ENCODE measurements at regions not wholly inside any gene's neighbourhood (a gene's known extent, or its start where the extent isn't known, plus 50 kb on each side); places are given as distances from the start of the nearest gene placed in this dataset.

DNA sequence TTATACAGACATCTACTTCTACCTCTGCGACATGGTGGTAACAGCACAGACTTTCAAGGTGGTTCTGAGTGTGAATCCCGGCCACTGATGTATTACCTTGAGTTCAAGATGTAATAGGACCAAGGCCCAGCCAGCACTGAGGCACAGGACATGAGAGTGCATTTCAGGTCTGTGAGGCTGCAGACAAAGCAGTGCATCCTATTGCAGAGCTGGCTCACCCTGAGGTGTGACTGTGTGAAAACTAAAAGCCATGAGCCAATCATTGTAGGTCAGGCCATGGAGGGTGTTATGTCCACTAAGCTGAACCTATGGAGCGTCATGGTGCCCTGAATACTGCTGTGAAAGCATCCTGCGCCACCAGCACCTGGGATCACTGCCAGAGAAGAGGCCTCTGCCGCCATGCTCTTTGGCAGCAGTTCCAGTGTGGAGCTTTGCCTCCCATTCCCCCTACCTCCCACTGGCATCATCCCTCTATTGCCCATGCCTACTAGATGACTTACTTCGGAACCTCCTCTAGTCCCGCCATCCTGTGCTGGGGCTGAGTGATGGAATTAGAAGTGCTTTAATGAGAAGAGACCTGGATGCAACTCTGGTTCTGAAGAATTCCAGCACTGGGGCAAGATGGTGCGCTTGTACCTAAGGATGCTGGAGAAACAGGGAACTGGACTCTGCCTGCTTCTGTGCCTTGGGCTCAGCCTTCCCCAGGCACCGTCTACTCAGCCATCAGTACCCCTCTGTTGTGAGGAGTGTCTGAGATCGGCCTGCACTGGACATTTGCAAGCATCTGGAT is 112.0 kb upstream of the RMDN2 start:
- DNase-seq = no peak

DNA sequence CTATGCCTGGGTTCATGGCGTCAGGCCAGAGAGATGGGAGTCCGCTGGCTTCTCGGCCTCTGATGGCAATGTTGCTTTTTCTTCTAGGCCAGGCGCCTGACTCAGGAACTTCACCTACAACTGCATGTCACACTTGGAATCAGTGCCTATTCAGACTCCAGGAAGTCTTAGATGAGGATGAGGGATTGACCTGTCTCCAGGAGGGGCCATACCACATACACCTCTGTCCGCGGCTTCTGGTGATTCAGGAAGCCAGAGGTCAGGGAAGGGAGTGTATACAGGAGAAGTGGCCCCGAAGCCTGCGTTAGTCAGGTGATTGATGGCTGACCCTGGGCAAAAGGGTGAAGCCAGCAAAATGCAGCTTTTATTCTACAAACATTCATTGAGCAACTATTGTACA is 109.1 kb upstream of the RMDN2 start:
- no peak for DNase-seq

GRCh38 chr2:37816686-37817085 is 108.4 kb upstream of the RMDN2 start:
- DNase-seq = no peak

DNA sequence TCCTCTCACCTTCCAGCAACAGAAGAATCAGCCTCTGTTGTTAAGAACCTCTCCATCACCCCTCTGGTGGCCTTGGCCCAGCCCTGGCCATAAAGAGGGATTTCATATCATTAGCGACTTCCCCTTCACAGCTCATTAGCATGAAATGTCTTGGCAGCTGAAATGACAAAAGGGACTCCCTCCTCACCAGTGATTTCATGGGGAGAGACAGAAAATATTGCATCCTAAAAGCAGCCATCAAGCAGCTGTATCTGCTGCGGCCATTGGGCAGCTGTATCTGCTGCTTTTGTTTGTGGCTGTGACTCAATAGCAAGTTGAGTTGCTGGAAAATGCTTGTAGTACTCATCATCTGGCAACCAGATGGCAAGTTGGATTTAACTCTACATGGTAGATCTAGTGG is 105.9 kb upstream of the RMDN2 start:
- no peak for DNase-seq

DNA sequence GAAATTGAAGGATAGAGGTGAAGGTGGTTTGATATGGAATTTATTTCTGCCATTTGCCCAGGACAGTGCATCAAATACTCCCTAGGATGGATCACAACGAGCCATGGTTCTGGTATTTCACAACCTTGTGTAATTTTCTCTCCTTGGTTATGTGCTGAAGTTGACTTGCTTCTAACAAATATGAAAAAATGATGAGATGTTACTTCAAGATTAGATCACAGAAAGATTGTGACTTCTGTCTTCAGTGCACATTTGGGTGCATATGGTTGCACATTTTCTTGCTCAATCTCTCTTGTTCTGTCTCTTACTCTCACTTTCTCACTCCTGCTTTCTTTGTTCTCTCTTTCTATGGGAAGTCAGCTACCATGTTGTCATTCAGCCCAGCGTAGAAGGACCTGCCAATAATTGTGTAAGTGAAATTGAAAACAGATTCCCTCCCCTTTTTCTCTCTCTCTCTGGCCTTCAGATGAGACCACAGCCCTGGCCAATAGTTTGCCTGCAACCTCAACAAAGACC is 104.6 kb upstream of the RMDN2 start:
- no peak for DNase-seq

GRCh38 chr2:37825586-37825985 is 99.5 kb upstream of the RMDN2 start:
- no peak for DNase-seq

- no peak for DNase-seq
These were observed 98.5 kb upstream of the RMDN2 start for GRCh38 chr2:37826611-37827010.

GRCh38 chr2:37827455-37827854 is 97.6 kb upstream of the RMDN2 start:
- no peak for DNase-seq

GRCh38 chr2:37827911-37828511 is 97.1 kb upstream of the RMDN2 start:
- no peak for DNase-seq

- no peak for DNase-seq
These were observed 95.9 kb upstream of the RMDN2 start for GRCh38 chr2:37829202-37829601.

- no peak for DNase-seq
These were observed 95.3 kb upstream of the RMDN2 start for GRCh38 chr2:37829616-37830395.

DNA sequence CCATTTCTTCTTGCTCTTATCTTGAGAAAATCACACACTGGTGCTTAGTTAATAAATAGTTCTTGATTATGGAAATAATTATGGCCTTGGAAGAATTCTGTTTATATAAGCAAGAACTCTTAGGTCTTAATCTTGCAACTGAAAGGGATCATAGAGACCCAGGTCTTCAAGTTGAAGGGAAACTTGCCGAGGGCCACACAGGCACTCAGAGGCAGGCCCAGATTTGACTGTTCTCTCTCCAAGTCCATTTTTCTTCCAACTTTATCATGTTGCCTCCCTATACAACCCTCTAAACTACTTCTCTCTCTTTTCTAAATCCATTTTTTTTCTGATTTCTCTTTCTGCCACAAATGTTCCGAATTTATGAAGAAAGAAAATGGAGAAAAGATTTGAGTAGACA is 94.5 kb upstream of the RMDN2 start:
- no peak for DNase-seq

DNA sequence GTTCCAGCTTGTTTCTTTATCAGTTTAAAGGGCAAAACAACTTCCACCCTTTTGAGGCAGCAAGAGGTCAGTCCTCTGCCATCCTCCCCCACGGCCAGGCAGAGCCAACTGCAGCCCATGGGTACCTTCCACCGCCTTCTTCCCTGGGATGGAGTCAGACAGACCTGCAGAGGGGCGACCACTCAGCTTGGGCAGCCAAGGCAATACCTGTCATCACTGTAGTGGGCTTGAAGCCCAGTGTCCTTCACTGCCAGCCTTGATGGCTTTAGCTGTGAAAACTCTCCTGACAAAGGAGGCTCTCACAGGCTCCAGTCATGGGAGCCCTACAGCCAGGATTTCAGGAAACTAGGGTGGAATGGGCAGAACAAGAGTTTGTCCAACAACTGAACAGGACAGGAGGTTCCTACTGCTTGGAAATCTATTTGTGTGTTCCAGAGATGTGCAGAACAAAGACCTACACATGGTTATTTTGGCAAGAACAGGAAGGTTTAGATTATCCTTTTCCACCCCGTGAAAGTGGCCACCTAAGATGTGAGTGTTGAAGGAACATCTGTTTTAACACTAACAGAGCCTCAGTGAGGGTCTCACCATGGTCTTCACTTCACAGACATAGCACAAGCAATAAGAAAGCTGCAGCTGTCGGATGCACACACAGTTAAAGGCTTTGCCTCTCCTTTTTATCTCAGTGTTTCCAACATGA is 93.9 kb upstream of the RMDN2 start:
- no peak for DNase-seq

DNA sequence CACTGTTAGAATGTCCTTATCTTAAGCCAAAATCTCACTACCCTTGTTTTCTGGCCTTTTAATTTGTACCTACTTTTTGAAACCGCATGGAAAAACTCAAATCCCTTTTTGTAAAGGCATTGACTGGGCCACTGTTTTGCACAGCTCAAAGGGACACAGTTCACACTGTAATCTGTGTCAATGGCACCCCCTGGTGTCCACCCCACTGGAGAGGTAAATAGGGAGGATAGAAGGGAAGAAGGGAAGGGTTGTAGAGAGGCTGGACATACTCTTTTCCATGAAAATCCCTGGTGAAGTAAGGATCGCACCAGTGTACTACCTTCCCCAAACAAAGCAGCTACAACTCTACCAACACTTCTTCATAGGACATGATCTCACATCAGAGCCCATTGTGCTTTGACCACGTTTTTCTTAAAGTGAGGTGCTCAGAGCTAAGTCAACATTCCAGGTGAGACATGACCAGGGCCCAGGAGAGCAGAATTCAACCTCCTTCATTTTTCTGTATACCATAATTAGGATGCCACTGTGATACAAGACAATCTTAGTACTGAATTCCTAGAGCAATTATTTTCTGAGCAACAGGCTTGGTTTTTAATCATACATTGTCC is 92.4 kb upstream of the RMDN2 start:
- peak; percentile 68 for DNase-seq

DNA sequence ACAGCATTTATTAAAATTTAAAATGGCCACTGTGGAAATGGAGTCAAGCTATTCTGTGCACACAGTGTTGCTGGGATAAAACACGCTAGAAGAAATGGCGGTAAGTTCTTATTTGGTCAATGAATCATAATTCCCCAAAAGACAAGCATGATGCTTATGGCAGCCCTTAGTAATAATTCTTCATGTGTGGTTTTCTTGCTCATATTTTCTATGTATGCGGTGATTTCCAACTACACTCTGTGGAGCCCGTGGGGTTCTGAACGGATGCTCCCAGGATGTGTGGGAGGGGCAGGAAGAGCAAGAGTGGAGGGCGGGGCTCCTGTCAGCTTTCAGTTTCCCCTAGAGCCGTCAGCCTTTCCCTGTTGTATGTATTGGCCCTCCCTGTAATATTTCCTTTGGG is 91.7 kb upstream of the RMDN2 start:
- no peak for DNase-seq

- no peak for DNase-seq
These were observed 88.8 kb upstream of the RMDN2 start for GRCh38 chr2:37836270-37836669.

- no peak for DNase-seq
These were observed 88.4 kb upstream of the RMDN2 start for GRCh38 chr2:37836711-37837110.

- no peak for DNase-seq
These were observed 87.3 kb upstream of the RMDN2 start for GRCh38 chr2:37837628-37838328.

DNA sequence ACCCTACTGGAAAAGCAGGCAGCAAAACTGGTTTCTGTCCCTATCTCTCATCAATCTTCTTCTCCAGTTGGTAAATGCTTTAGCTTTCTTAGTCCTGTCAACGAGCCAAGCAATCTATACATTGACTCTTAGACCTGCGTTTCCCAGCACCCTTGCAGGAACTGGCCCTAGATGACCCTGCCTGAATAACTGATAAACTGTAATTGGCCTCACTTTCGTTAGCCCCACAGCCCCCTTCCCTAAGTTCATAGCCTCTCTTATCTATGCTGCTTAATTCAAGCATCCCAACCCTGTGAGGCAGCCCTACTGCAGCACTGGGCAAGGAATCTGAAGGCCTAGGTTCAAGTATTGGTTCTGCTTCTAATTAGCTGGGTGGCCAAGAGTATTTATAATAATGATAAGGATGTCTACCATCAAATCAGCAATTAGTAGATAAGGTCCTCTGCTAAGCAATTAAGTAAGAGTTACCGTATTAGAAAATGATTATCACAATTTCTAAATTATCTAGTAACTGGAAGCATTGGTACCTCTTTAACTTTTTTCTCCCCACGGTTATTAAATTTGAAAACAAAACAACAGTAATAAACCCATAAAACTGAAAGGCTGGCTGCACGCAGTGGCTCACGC is 86.4 kb upstream of the RMDN2 start:
- no peak for DNase-seq

GRCh38 chr2:37839991-37840390 is 85.1 kb upstream of the RMDN2 start:
- DNase-seq = no peak

GRCh38 chr2:37842732-37843440 is 82.2 kb upstream of the RMDN2 start:
- no peak for DNase-seq
